GM23338 (cell line): ENCODE measurements at regions not wholly inside any gene's neighbourhood (a gene's known extent, or its start where the extent isn't known, plus 50 kb on each side); places are given as distances from the start of the nearest gene placed in this dataset.

Experiments used
- POLR2AphosphoS5 ChIP-seq: IDR thresholded peaks from 2 replicates; pipeline ENCODE4 v1.6.1; 2016; ENCODE audit warnings: antibody characterized with exemption, low read depth
- TF ChIP-seq, protein P1 (sequence below), 2 experiments: fragments of 200-600 bp in 1 of 2; sonication (generic) in 1 of 2; conservative IDR thresholded peaks; 2 replicates each; pipeline versions ENCODE4 v1.5.1 to v1.6.1; 2016 to 2017; ENCODE audit warnings: antibody characterized with exemption in 2 of 2, low read depth in 2 of 2, mild to moderate bottlenecking in 2 of 2, moderate library complexity in 1 of 2

DNA sequence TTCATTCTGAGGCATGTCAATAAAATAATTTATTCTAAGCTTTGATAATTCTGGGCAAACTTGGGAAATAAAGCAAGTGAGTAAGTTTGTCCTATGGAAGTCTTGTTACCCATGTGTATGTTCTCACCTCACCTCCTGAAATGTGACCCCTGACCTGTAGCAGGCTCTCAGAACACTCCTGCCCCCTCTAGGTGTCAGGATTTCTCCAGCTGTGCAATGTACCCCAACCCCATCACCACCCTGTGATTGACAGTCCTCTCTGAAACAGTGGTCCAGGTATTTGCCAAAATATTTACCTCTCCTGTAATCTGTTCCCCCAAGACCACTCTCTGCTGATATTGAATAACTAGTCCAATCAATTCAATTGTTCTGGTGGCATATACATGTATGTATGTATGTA is 122.6 kb upstream of the PTER start:
- no peak for TF ChIP-seq POLR2AphosphoS5
- TF ChIP-seq, protein P1, sequence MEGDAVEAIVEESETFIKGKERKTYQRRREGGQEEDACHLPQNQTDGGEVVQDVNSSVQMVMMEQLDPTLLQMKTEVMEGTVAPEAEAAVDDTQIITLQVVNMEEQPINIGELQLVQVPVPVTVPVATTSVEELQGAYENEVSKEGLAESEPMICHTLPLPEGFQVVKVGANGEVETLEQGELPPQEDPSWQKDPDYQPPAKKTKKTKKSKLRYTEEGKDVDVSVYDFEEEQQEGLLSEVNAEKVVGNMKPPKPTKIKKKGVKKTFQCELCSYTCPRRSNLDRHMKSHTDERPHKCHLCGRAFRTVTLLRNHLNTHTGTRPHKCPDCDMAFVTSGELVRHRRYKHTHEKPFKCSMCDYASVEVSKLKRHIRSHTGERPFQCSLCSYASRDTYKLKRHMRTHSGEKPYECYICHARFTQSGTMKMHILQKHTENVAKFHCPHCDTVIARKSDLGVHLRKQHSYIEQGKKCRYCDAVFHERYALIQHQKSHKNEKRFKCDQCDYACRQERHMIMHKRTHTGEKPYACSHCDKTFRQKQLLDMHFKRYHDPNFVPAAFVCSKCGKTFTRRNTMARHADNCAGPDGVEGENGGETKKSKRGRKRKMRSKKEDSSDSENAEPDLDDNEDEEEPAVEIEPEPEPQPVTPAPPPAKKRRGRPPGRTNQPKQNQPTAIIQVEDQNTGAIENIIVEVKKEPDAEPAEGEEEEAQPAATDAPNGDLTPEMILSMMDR (conservative IDR thresholded peaks at IDR 0.05; ENCODE audit: low read depth in 2 of 2): peak; percentile 40 to 75
